ENCODE measurements at regions not wholly inside any gene's neighbourhood (a gene's known extent, or its start where the extent isn't known, plus 50 kb on each side); places are given as distances from the start of the nearest gene placed in this dataset.
"Not testable (repeated sequence)": the region's sequence is repeated elsewhere in the genome, so short reads cannot be mapped to it uniquely, and the experiment has no call there.

GRCh38 chr10:37067576-37067975, 57.8 kb upstream of the ANKRD30A start:
- DNase-seq, result no peak

- not testable (repeated sequence) for DNase-seq
Measured at GRCh38 chr10:37062296-37062695, 63.1 kb upstream of the ANKRD30A start.

GRCh38 chr10:37057261-37057660, 68.1 kb upstream of the ANKRD30A start:
- no peak for DNase-seq

DNA sequence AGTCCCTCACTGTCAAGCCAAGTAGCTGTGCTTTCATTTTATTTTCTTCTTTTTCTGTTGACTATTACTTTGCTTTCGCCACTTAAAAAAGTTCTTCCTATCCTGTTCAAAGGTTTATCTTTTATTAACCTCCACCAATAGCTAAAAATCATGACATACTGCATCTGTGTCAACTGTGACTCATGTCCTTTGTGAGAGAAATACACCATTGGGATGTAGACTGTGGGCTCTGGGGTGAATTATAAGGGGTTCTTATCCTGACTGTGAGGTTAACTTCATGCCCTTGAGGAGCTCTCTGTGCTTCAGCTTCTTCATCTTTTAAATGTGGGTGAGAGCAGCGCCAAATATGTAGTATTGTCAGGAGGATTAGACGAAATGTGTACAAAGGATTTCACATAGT, 71.9 kb upstream of the ANKRD30A start:
- no peak for DNase-seq

DNA sequence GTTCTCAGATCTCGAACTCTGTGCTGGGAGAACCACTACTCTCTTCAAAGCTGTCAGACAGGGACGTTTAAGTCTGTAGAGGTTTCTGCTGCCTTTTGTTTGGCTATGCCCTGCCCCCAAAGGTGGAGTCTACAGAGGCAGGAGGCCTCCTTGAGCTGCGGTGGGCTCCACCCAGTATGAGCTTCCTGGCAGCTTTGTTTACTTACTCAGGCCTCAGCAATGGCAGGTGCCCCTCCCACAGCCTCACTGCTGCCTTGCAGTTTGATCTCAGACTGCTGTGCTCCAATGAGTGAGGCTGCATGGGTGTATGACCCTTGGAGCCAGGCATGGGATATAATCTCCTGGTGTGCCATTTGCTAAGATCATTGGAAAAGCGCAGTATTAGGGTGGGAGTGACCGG, 75.4 kb upstream of the ANKRD30A start:
- not testable (repeated sequence) for DNase-seq

GRCh38 chr10:37044319-37044718, 81.1 kb upstream of the ANKRD30A start:
- not testable (repeated sequence) for DNase-seq

- DNase-seq, result no peak
Measured at GRCh38 chr10:37035853-37036252, 89.5 kb upstream of the ANKRD30A start.

DNA sequence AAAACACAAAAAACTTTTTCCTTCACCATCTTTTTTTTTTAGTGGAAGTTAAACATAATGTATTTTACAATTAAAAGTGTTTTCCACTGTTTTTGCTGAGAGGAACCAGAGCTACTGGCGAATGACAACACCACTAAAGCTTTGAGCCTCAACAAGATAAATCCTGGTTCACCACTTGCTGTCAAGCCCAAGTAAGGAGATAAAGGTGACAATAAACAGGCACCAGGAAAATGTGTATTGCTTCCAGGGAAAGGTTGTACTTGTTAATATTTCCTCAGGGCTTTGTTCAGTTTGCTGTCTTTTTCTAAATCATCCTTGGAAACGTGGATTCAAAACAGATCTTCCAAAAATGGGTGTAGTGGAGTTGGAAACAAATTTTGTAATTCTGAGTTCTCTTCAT, 109.9 kb upstream of the ANKRD30A start:
- DNase-seq, result no peak

DNA sequence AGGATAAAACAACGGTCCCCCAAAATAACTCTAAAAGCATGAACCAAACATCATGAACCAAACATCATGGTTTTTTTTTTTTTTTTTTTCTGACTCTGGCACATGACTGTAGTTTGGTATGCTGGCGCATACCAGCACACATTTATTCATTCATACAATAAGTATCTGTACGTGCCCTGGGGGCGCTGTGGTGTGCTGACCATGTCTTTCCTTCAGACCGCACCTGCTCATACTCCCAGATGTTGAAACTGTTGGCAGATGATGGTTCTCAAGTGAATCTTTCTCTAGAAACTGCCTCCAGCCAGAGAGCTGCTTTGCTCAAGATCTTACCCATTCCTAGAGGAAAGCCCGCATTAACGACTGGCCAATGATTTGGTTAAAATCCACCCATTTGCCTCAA, 114.7 kb upstream of the ANKRD30A start:
- no peak for DNase-seq

DNA sequence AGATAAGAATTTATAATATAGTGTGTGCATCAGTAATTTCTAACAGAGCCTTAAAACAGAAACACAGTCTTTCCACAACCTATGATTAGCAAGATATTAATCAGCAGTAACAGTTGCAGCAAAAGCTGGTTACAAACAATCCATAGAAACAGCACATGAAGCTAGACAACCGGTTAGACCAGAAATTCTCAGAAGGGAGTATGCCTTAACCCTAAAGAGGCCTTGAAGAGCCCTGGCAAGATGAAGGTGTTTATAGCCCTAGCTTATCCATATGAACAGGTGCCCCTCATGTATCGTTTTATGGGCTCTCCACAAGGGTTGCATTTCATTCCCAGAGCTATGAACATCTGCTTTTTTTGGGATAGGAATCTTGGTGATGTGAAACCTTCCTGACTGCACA, 117.1 kb upstream of the ANKRD30A start:
- DNase-seq, result not testable (repeated sequence)

- DNase-seq, result no peak
Measured at GRCh38 chr10:37003126-37003525, 122.3 kb upstream of the ANKRD30A start.

DNA sequence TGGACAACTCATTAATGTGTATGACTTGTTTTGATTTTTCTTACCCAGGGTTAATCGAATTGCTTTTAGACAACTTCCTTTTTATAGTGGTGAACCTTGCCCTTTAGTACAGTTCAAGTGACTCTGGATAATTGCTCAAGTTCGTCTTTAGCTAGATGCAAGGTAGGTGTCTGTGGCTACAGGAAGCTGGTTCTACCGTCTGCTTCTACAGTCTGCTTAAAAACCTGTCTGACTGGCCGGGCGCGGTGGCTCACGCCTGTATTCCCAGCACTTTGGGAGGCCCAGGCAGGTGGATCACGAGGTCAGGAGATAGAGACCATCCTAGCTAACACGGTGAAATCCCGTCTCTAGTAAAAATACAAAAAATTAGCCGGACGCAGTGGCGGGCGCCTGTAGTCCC, 129.6 kb upstream of the ANKRD30A start:
- not testable (repeated sequence) for DNase-seq

GRCh38 chr10:36994886-36995285, 130.5 kb upstream of the ANKRD30A start:
- no peak for DNase-seq

GRCh38 chr10:36989233-36989632, 136.2 kb upstream of the ANKRD30A start:
- DNase-seq, result no peak

DNA sequence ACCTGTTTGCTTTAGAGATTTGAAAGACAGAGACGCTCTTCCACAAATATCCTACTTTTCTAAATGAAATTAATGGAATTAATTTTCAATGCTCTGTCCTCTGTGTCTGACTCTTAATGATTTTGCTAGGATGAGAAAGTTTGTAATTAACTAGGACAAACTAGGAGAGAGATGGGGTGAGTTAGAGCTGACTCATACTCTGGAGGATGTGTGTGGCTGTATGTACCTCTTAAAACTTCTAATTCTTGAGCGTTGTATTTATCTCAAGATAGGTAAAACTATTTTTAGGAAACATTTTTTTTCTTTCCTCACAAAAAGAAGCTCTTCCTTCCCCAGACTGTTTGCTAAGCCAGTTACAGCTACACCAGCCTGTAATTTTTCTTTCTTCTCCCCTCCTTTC, 178.8 kb upstream of the ANKRD30A start:
- DNase-seq, result no peak

GRCh38 chr10:36943544-36943943, 181.9 kb upstream of the ANKRD30A start:
- no peak for DNase-seq

- no peak for DNase-seq
Measured at GRCh38 chr10:36942616-36943015, 182.8 kb upstream of the ANKRD30A start.

GRCh38 chr10:36903040-36903439, 222.4 kb upstream of the ANKRD30A start:
- DNase-seq, result no peak

- DNase-seq, result no peak
Measured at GRCh38 chr10:36899652-36900051, 225.7 kb upstream of the ANKRD30A start.

- peak; percentile 3 for DNase-seq
Measured at GRCh38 chr10:36888925-36889573, 236.3 kb upstream of the ANKRD30A start.

GRCh38 chr10:36886303-36886891, 239.0 kb upstream of the ANKRD30A start:
- no peak for DNase-seq

GRCh38 chr10:36885746-36886145, 239.7 kb upstream of the ANKRD30A start:
- DNase-seq, result no peak

DNA sequence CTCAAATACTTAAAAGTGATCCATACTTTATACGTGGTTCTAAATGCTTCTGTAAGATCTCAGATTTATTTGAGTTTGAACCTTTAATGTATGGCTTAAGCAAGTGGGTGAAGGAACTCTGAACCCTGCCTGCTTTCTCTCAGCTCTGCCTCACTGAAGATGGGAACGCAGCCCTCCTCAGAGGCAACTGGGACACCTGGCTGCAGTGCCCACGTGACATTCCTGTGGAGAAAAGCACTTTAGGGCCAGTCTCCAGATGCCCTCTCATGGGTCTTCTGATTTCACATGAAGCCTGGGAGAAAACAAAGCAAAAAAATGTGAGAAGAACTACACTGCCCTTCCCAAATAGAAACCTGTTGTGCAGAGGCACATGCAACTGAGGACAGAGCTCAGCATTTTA, 242.6 kb upstream of the ANKRD30A start:
- no peak for DNase-seq

DNA sequence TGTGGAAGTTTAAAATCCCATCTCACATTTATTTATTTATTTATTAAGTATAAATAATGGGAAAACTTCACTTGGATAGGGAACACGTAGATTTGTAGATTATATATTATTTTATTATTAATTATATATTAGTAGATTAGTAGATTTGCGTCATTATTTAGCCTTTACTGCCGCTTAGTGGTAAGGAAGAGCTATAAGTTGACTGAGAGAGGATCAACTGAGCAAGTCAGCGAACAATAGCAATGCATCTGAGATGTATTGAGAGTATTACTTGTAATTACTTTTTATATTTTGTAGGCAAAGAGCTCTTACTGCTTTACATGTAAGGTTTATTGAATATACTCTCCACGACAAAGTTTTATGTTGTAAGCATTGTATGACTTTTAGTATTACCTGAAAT, 244.5 kb upstream of the ANKRD30A start:
- DNase-seq, result peak; percentile 38
